ENCODE measurements at regions not wholly inside any gene's neighbourhood (a gene's known extent, or its start where the extent isn't known, plus 50 kb on each side); places are given as distances from the start of the nearest gene placed in this dataset.

- no peak for TF ChIP-seq CTCF (IDR thresholded peaks at IDR 0.05; ENCODE audit: low read depth, low read length)
- no peak overlapping the region for H3K4me3 ChIP-seq (ENCODE audit: low read depth, low read length)
Measured at GRCh38 chr4:62342346-62342745, 1142.2 kb downstream of the ADGRL3 start.

GRCh38 chr4:62328526-62328925, 1128.4 kb downstream of the ADGRL3 start:
- H3K4me3 ChIP-seq (ENCODE audit: low read depth, low read length): no peak overlapping the region
- TF ChIP-seq CTCF (IDR thresholded peaks at IDR 0.05; ENCODE audit: low read depth, low read length): no peak

GRCh38 chr4:62327612-62328297, 1127.6 kb downstream of the ADGRL3 start:
- TF ChIP-seq CTCF (IDR thresholded peaks at IDR 0.05; ENCODE audit: low read depth, low read length): no peak
- H3K4me3 ChIP-seq (ENCODE audit: low read depth, low read length): no peak overlapping the region

GRCh38 chr4:62324215-62324614, 1124.1 kb downstream of the ADGRL3 start:
- no peak for TF ChIP-seq CTCF (IDR thresholded peaks at IDR 0.05; ENCODE audit: low read depth, low read length)
- no peak overlapping the region for H3K4me3 ChIP-seq (ENCODE audit: low read depth, low read length)

- no peak for TF ChIP-seq CTCF (IDR thresholded peaks at IDR 0.05; ENCODE audit: low read depth, low read length)
- H3K4me3 ChIP-seq (ENCODE audit: low read depth, low read length): no peak overlapping the region
Measured at GRCh38 chr4:62320612-62321011, 1120.5 kb downstream of the ADGRL3 start.

GRCh38 chr4:62302710-62303109, 1102.6 kb downstream of the ADGRL3 start:
- H3K4me3 ChIP-seq (ENCODE audit: low read depth, low read length): no peak overlapping the region
- no peak for TF ChIP-seq CTCF (IDR thresholded peaks at IDR 0.05; ENCODE audit: low read depth, low read length)

GRCh38 chr4:62301500-62301899, 1101.4 kb downstream of the ADGRL3 start:
- no peak for TF ChIP-seq CTCF (IDR thresholded peaks at IDR 0.05; ENCODE audit: low read depth, low read length)
- no peak overlapping the region for H3K4me3 ChIP-seq (ENCODE audit: low read depth, low read length)

All from WI38 (cell line).